Activated B cell treated with CpG ODN at 0.5 μM for 24 hours (primary cell): ENCODE measurements at regions not wholly inside any gene's neighbourhood (a gene's known extent, or its start where the extent isn't known, plus 50 kb on each side); places are given as distances from the start of the nearest gene placed in this dataset.

Experiments
- ATAC-seq: fragments of 200-7000 bp; cut with Tn5 transposase; one replicate; pipeline ENCODE4 v1.10.0; 2021; ENCODE audit warnings: low read depth, mild to moderate bottlenecking, moderate library complexity
- CTCF ChIA-PET: fragments of 350-600 bp; sonication (Branson Sonifier 250); formaldehyde crosslinking; loops from one replicate; lab custom pipeline; 2021; ENCODE audit warnings: antibody characterized with exemption; lab: Charles Lee
- POLR2A ChIA-PET: fragments of 350-600 bp; sonication (Branson Sonifier 250); formaldehyde crosslinking; loops from one replicate; lab custom pipeline; 2021; ENCODE audit warnings: antibody characterized with exemption; lab: Charles Lee
- DNase-seq: peaks from one replicate; pipeline ENCODE4 v3.0.0; 2022
- H3K27ac Mint-ChIP-seq: one replicate; pipeline ENCODE4 v1.8.0; 2020; ENCODE audit warnings: mixed read lengths
- H3K27me3 Mint-ChIP-seq: one replicate; pipeline ENCODE4 v1.8.0; 2021; ENCODE audit warnings: mixed read lengths
- H3K36me3 Mint-ChIP-seq: one replicate; pipeline ENCODE4 v1.8.0; 2021; ENCODE audit warnings: low read depth, mixed read lengths
- H3K4me1 Mint-ChIP-seq: one replicate; pipeline ENCODE4 v1.8.0; 2021; ENCODE audit warnings: mixed read lengths
- H3K4me3 Mint-ChIP-seq: one replicate; pipeline ENCODE4 v1.8.0; 2020; ENCODE audit warnings: mild to moderate bottlenecking, mixed read lengths
- H3K9me3 Mint-ChIP-seq: one replicate; pipeline ENCODE4 v1.8.0; 2020; ENCODE audit warnings: mixed read lengths
- intact Hi-C: fragments of 100-400 bp; cut with micrococcal nuclease; formaldehyde crosslinking; loops from one replicate; pipeline ENCODE4 v1.15.1; 2024
- TF ChIP-seq, protein P1 (sequence below): fragments of 200-600 bp; IDR thresholded peaks from one replicate; pipeline ENCODE4 v1.8.0; 2022; ENCODE audit warnings: antibody characterized with exemption, mild to moderate bottlenecking

DNA sequence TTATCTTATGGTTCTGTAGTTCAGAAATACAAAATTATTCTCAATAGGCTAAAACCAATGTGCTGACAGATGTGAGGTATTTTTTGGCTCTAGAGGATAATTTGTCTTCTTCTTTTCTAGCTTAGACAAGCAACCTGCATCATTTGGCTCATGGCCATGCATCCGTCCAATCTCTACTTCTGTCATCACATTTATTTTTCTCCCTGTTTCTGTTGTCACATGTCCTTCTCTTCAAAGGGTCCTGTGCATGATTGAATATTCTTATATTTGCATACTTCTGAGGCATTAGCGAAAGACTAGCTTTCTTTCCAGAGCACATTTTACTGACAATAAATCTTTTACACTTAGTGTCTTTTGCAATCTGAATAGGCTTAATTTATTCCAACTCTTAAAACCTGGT, 564.7 kb downstream of the CDH10 start:
- no peaks in the 10 kb centered on the region for H3K9me3 Mint-ChIP-seq
- intact Hi-C loops = no loop called here
- no peaks in the 10 kb centered on the region for H3K4me1 Mint-ChIP-seq
- no peak overlapping the region for H3K4me3 Mint-ChIP-seq
- H3K27ac Mint-ChIP-seq = no peak overlapping the region
- TF ChIP-seq, protein P1, sequence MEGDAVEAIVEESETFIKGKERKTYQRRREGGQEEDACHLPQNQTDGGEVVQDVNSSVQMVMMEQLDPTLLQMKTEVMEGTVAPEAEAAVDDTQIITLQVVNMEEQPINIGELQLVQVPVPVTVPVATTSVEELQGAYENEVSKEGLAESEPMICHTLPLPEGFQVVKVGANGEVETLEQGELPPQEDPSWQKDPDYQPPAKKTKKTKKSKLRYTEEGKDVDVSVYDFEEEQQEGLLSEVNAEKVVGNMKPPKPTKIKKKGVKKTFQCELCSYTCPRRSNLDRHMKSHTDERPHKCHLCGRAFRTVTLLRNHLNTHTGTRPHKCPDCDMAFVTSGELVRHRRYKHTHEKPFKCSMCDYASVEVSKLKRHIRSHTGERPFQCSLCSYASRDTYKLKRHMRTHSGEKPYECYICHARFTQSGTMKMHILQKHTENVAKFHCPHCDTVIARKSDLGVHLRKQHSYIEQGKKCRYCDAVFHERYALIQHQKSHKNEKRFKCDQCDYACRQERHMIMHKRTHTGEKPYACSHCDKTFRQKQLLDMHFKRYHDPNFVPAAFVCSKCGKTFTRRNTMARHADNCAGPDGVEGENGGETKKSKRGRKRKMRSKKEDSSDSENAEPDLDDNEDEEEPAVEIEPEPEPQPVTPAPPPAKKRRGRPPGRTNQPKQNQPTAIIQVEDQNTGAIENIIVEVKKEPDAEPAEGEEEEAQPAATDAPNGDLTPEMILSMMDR = no peak
- DNase-seq (no peak), ATAC-seq (no peak)
- POLR2A ChIA-PET = no interaction called here
- no peaks in the 10 kb centered on the region for H3K36me3 Mint-ChIP-seq
- CTCF ChIA-PET = no interaction called here
- no peaks in the 10 kb centered on the region for H3K27me3 Mint-ChIP-seq

DNA sequence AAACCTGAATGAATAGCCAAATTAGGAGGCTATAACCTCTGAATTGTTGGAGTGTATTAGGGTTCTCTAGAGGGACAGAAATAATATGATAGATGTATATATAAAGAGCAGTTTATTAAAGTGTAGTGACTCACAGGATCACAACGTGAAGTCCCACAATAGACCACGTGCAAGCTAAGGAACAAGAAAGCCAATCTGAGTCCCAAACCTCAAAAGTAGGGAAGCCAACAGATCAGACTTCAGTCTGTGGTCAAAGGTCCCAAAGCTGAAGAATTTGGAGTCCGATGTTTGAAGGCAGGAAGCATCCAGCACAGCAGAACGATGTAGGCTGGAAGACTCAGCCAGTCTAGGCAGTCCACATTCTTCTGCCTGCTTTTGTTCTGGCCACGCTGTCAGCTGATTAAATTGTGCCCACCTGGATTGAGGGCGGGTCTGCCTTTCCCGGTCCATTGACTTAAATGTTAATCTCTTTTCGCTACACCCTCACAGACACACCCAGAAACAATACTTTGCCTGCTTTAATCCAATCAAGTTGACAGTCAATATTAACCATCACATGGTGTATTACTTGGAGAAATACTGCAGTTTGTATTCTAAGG, 550.6 kb downstream of the CDH10 start:
- ChIA-PET CTCF (no interaction called here), POLR2A (no interaction called here)
- intact Hi-C loops = no loop called here
- no peaks in the 10 kb centered on the region for H3K36me3 Mint-ChIP-seq
- H3K4me1 Mint-ChIP-seq = no peaks in the 10 kb centered on the region
- TF ChIP-seq, protein P1 = no peak
- H3K9me3 Mint-ChIP-seq = peaks cover 13% of the 10 kb centered on the region
- ATAC-seq (no peak), DNase-seq (no peak)
- H3K27me3 Mint-ChIP-seq = no peaks in the 10 kb centered on the region
- no peak overlapping the region for H3K27ac Mint-ChIP-seq
- no peak overlapping the region for H3K4me3 Mint-ChIP-seq

DNA sequence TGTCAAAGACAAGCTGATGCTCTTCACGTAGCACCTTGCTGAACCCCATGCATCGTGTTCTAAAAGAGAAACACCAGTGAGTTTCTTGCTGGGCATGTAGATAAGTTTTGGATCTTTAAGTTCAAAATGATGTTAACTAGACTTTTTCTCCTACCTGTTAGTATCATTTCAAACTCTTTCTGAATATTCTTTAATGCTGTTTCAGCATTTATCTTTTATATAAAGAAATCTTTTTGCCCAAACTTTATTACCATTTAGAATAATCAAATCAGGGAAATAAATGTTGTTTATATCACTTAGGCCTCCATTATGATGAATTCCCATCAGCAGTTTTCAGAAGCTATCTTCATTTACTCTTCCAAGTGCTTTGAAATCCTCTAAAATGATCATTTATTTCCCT, 542.8 kb downstream of the CDH10 start:
- no peaks in the 10 kb centered on the region for H3K27me3 Mint-ChIP-seq
- no peak overlapping the region for H3K4me3 Mint-ChIP-seq
- intact Hi-C loops = no loop called here
- CTCF ChIA-PET = no interaction called here
- DNase-seq (no peak), ATAC-seq (no peak)
- H3K9me3 Mint-ChIP-seq = peaks cover 3% of the 10 kb centered on the region
- POLR2A ChIA-PET = no interaction called here
- TF ChIP-seq, protein P1 = no peak
- no peaks in the 10 kb centered on the region for H3K4me1 Mint-ChIP-seq
- H3K27ac Mint-ChIP-seq = no peak overlapping the region
- no peaks in the 10 kb centered on the region for H3K36me3 Mint-ChIP-seq

DNA sequence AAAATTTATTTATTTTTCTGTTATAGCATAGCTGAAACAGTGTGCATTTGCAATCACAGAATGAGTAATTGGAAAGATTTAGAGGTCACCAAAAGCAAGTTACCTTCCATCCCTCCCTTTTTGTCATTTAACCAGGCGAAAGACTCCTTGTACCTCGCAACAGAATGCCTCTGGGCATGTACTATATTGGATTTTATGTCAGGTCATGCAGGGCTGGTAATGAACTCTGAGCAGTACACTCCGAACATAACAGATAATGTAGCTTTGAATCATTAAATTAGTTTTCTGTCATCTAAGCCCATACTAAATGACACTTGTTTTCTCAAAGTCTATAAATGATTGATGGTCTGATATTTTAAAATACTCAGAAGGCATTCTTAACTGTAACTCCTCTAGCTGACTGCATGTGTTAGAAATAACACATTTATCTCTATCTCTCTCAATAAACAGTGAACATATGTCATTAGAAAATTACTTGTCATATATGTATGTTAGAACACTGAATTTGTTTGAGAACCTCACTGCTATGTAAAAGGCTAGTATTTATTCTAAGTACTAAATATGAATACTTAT, 541.2 kb downstream of the CDH10 start:
- Mint-ChIP-seq H3K9me3 (no peaks in the 10 kb centered on the region), H3K4me3 (no peak overlapping the region), H3K27ac (no peak overlapping the region), H3K36me3 (no peaks in the 10 kb centered on the region), H3K4me1 (no peaks in the 10 kb centered on the region), H3K27me3 (no peaks in the 10 kb centered on the region)
- ATAC-seq = no peak
- ChIA-PET POLR2A (no interaction called here), CTCF (no interaction called here)
- intact Hi-C loops = no loop called here
- DNase-seq = no peak
- TF ChIP-seq, protein P1 = no peak

DNA sequence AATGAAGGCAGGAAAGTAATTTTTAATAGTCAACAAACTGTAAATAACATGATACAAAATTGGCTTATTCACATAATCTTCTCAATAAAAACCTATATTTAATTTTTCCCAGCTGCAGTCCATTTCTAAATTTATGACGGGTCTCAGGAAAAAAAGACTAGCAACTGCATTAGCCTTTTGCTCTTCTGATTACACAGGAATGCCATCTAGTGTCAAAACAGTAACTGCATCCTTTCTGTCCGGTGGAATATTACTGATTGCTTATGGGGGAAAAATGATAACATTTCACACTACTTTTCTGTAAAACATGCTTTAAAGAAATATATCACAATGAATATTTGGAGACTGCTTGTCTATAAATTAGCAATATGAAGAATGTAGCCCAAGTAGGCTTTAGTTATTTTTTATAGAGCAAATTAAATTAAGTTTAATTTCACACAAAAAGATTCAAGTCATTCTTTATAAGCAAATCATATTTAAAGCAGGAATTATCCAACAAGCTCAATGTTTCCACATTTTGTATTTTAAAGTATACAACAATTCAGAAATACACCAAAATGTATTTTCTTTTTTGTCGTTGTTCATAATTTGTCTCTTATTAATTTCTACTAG, 534.7 kb downstream of the CDH10 start:
- no peak overlapping the region for H3K4me3 Mint-ChIP-seq
- no peak for ATAC-seq
- DNase-seq = no peak
- ChIA-PET POLR2A (no interaction called here), CTCF (no interaction called here)
- intact Hi-C loops = no loop called here
- no peaks in the 10 kb centered on the region for H3K4me1 Mint-ChIP-seq
- H3K9me3 Mint-ChIP-seq = peaks cover 3% of the 10 kb centered on the region
- TF ChIP-seq, protein P1 = no peak
- no peak overlapping the region for H3K27ac Mint-ChIP-seq
- H3K27me3 Mint-ChIP-seq = no peaks in the 10 kb centered on the region
- no peaks in the 10 kb centered on the region for H3K36me3 Mint-ChIP-seq
